Activated CD8-positive, alpha-beta memory T cell treated with anti-CD3 and anti-CD28 coated beads for 24 hours (primary cell): ENCODE measurements at regions not wholly inside any gene's neighbourhood (a gene's known extent, or its start where the extent isn't known, plus 50 kb on each side); places are given as distances from the start of the nearest gene placed in this dataset.

Source experiments
- DNase-seq: peaks from one replicate; pipeline ENCODE4 v3.0.0-alpha.2; 2020

DNA sequence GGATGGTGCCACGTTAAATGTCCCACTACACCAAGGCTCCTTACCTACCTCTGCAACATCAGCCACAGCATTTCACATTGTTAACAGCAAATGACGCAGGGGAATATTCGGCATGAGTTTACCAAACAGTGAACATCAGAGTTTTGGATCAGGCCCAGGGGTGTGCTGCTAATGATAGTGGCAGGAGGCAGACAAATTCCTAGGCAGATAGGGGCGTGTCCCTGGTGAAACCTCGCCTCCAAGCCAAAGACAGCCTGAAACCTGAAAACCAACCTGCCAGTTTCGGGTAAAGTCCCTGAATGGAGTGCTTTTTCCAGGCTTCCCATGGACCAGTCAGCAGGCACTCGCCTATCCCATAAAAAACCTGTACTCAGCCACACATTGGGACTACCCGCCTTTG, 133.6 kb downstream of the SH3BGRL2 start:
- no peak for DNase-seq

DNA sequence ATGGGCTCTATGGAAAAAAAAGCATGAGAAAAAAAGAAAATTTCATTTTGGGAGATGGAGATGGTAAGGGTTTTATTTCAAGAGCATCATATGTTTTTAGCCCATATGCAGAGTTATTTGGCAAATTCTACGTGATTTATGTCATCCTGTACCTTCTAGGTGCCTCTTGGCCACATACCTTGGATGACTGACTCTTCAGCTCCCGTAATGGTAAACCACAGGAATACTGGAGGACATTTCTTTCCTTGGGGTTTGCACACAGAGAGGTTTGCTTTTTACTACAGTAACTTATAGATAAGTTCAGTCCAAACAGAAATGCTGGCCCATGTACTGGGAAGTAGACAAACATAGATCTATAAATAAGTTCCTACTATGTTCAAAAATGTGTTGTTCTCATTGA, 132.2 kb downstream of the SH3BGRL2 start:
- no peak for DNase-seq

DNA sequence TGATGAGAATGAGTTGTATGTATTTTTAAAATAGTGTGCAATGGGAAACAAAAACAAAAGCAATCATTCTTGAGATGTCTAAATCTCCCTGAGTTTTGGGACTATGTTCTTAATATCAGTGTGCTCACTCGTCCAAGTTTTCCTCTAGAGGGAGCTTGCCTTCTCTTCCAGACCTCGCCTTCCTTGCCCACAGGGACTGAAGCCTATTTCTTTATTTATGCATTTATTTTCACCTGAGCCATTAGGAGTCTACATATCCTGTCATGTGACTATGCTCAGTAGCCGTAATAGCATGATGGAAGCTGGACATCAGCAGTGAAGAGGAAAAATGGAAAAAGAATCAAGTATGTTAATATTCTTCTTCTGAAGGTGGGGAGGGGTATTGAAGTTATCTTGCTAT, 131.2 kb downstream of the SH3BGRL2 start:
- no peak for DNase-seq

DNA sequence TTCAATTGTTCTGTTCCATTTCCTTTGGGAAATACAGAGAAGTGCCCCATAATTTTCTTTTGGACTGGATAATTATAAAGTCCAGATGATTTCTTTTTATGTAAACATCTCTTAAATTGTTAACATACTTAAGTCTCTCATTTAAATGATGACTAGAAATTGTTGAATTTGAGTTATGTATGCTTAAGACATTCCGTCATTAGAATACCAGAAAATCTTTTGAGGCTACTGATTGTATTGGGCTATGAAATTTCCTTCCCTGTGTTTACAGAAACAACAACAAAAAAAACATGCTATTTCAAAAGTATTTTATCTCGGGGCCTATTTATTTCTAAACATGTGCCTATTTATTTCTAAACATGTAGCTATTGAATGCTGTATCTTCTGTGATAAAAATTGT, 125.4 kb downstream of the SH3BGRL2 start:
- DNase-seq = no peak

DNA sequence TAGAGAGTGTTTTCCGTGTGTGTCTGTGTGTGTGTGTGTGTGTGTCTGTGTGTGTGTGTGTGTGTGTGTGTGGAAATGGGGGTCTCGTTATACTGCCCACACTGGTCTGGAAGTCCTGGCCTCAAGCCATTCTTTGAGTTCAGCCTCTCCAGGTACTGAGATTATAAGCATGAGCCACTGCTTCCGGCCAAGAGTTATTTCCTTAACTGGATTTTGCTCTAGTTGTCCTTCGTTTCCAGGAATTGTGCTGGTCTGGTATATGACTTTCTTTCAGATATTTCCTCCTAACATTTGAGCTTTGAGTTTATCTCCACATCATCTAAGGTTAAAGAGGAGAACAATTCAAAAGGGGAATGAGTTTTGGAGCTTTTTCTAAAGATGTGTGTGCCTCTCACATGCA, 124.8 kb downstream of the SH3BGRL2 start:
- DNase-seq = no peak
